ENCODE measurements at regions not wholly inside any gene's neighbourhood (a gene's known extent, or its start where the extent isn't known, plus 50 kb on each side); places are given as distances from the start of the nearest gene placed in this dataset.
"Not testable (repeated sequence)": the region's sequence is repeated elsewhere in the genome, so short reads cannot be mapped to it uniquely, and the experiment has no call there.

GRCh38 chr12:73221836-73222235 lies 949.7 kb downstream of the TRHDE start:
- H3K4me3 ChIP-seq: no peak overlapping the region
- TF ChIP-seq POLR2A (IDR thresholded peaks at IDR 0.05) (no peak), EP300 (IDR thresholded peaks at IDR 0.05) (no peak), CTCF (IDR thresholded peaks at IDR 0.05) (no peak)

GRCh38 chr12:73225371-73225937 lies 953.3 kb downstream of the TRHDE start:
- no peaks in the 10 kb centered on the region for H3K9me3 ChIP-seq
- no peak for TF ChIP-seq POLR2A (IDR thresholded peaks at IDR 0.05)
- TF ChIP-seq CTCF (IDR thresholded peaks at IDR 0.05): no peak
- no peak for TF ChIP-seq EP300 (IDR thresholded peaks at IDR 0.05)
- H3K27me3 ChIP-seq: no peaks in the 10 kb centered on the region
- H3K4me3 ChIP-seq: no peak overlapping the region
- no peaks in the 10 kb centered on the region for H3K4me1 ChIP-seq
- WGBS, 2 donors: 22 to 62% methylated on average over 1 of the region's 1 CpG
- no peak for DNase-seq (ENCODE audit: low spot score in 2 of 2)
- H3K36me3 ChIP-seq: no peaks in the 10 kb centered on the region
- H3K27ac ChIP-seq: no peak overlapping the region

More at GRCh38 chr12:73221836-73222235, 949.7 kb downstream of the TRHDE start:
- Histone ChIP-seq H3K27ac (no peak overlapping the region), H3K36me3 (no peaks in the 10 kb centered on the region), H3K27me3 (no peaks in the 10 kb centered on the region), H3K9me3 (peaks cover 0 to 4% (median 0%) of the 10 kb centered on the region in 4 donors), H3K4me1 (no peaks in the 10 kb centered on the region)
- no peak for DNase-seq (ENCODE audit: low spot score in 2 of 2)

GRCh38 chr12:73225941-73226340 lies 953.8 kb downstream of the TRHDE start:
- Histone ChIP-seq H3K27ac (no peak overlapping the region), H3K36me3 (no peaks in the 10 kb centered on the region), H3K27me3 (no peaks in the 10 kb centered on the region), H3K4me1 (no peaks in the 10 kb centered on the region), H3K4me3 (no peak overlapping the region), H3K9me3 (peaks cover 0 to 1% (median 0%) of the 10 kb centered on the region in 4 donors)
- no peak for DNase-seq (ENCODE audit: low spot score in 2 of 2)
- 71 to 76% methylated on average over 2 of the region's 2 CpGs for WGBS, 2 donors
- TF ChIP-seq POLR2A (IDR thresholded peaks at IDR 0.05) (no peak), CTCF (IDR thresholded peaks at IDR 0.05) (no peak), EP300 (IDR thresholded peaks at IDR 0.05) (no peak)

- Histone ChIP-seq H3K4me1 (no peaks in the 10 kb centered on the region), H3K9me3 (peaks cover 0 to 8% (median 0%) of the 10 kb centered on the region in 4 donors), H3K36me3 (no peaks in the 10 kb centered on the region), H3K27me3 (no peaks in the 10 kb centered on the region), H3K27ac (no peak overlapping the region), H3K4me3 (no peak overlapping the region)
- no peak for TF ChIP-seq EP300 (IDR thresholded peaks at IDR 0.05)
- TF ChIP-seq CTCF (IDR thresholded peaks at IDR 0.05): no peak
- TF ChIP-seq POLR2A (IDR thresholded peaks at IDR 0.05): no peak
- no peak for DNase-seq (ENCODE audit: low spot score in 2 of 2)
- 64 to 81% methylated on average over 1 of the region's 1 CpG for WGBS, 2 donors
Measured at GRCh38 chr12:73226593-73226992, 954.4 kb downstream of the TRHDE start.

GRCh38 chr12:73228828-73229227 lies 956.7 kb downstream of the TRHDE start:
- not testable (repeated sequence) for H3K27me3 ChIP-seq; H3K36me3 ChIP-seq; DNase-seq (ENCODE audit: low spot score in 2 of 2); H3K27ac ChIP-seq; H3K4me3 ChIP-seq; H3K4me1 ChIP-seq
- H3K9me3 ChIP-seq: peaks cover 0 to 21% (median 0%) of the 10 kb centered on the region in 4 donors
- WGBS, 2 donors: 32 to 42% methylated on average over 1 of the region's 1 CpG

- Histone ChIP-seq H3K9me3 (peaks cover 0 to 33% (median 0%) of the 10 kb centered on the region in 4 donors), H3K4me3 (no peak overlapping the region), H3K27me3 (no peaks in the 10 kb centered on the region), H3K36me3 (no peaks in the 10 kb centered on the region), H3K27ac (no peak overlapping the region), H3K4me1 (no peaks in the 10 kb centered on the region)
- DNase-seq (ENCODE audit: low spot score in 2 of 2): no peak
- 81 to 88% methylated on average over 1 to 3 of the region's 3 CpGs for WGBS, 2 donors
- no peak for TF ChIP-seq EP300 (IDR thresholded peaks at IDR 0.05)
- TF ChIP-seq POLR2A (IDR thresholded peaks at IDR 0.05): no peak
- no peak for TF ChIP-seq CTCF (IDR thresholded peaks at IDR 0.05)
Measured at GRCh38 chr12:73235387-73235786, 963.2 kb downstream of the TRHDE start.

Measured in tibial nerve (tissue), 4 donors.